GM12891 (cell line): ENCODE measurements at regions not wholly inside any gene's neighbourhood (a gene's known extent, or its start where the extent isn't known, plus 50 kb on each side); places are given as distances from the start of the nearest gene placed in this dataset.

Source experiments
- POLR2A ChIP-seq: IDR thresholded peaks from 2 replicates; pipeline ENCODE4 v1.6.1; 2011; ENCODE audit warnings: low read depth, low read length, control low read depth
- POLR2AphosphoS5 ChIP-seq: IDR thresholded peaks from 2 replicates; pipeline ENCODE4 v1.6.1; 2011; ENCODE audit warnings: low read depth, low read length, control low read depth
- POU2F2 ChIP-seq: IDR thresholded peaks from 2 replicates; pipeline ENCODE4 v1.6.1; 2011; ENCODE audit warnings: low read depth, mild to moderate bottlenecking, control low read depth, low read length, moderate library complexity

DNA sequence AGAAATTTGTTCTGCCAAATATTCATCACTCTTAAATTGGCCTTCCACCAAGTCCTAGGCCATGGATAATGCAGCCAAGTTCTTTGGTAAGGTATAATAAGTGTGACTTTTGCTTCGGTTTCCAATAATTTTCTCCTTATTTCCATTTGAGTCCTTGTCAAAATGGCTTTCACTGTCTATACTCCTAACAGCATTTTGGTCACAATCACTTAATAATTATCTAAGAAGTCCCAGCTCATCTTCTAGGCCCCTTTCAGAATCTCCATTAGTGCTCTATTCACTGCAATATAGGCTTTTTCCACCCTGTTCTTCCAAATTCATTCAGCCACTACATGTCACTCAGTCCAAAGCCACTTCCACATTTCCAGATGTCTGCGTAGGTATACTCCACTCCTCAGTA, 51.0 kb upstream of the SPIN4 start:
- no peak for TF ChIP-seq POLR2AphosphoS5
- TF ChIP-seq POLR2A, result no peak
- TF ChIP-seq POU2F2, result no peak
